Right atrium auricular region (tissue), 2 donors: ENCODE measurements at regions not wholly inside any gene's neighbourhood (a gene's known extent, or its start where the extent isn't known, plus 50 kb on each side); places are given as distances from the start of the nearest gene placed in this dataset.

Experiments used
- DNase-seq: peaks from one replicate; pipeline ENCODE4 v3.0.0-alpha.2; 2019; ENCODE audit warnings: low spot score
- H3K27ac ChIP-seq, 2 donors: fragments of 200-600 bp; sonication (generic); 1 replicate in 1 of 2; 2 replicates in 1 of 2; pipeline ENCODE4 v1.5.1; 2016 to 2019
- H3K27me3 ChIP-seq, 2 donors: fragments of 200-600 bp; sonication (generic); one replicate each; pipeline versions ENCODE4 v1.5.1 to v1.6.0; 2017 to 2019
- H3K36me3 ChIP-seq: fragments of 200-600 bp; sonication (generic); one replicate; pipeline ENCODE4 v1.5.1; 2016
- H3K4me1 ChIP-seq, 2 donors: fragments of 200-600 bp; sonication (generic); one replicate each; pipeline versions ENCODE4 v1.5.1 to v1.6.0; 2017 to 2019
- H3K4me3 ChIP-seq, 2 donors: fragments of 200-600 bp; sonication (generic); 1 replicate in 1 of 2; 2 replicates in 1 of 2; pipeline ENCODE4 v1.5.1; 2017 to 2019; ENCODE audit warnings: mild to moderate bottlenecking in 1 of 2, moderate library complexity in 1 of 2
- H3K9me3 ChIP-seq, 2 donors: fragments of 200-600 bp; sonication (generic); one replicate each; pipeline ENCODE4 v1.5.1; 2019
- TF ChIP-seq, protein P1 (sequence below), 2 donors: fragments of 200-600 bp; sonication (generic); IDR thresholded peaks; one replicate each; pipeline ENCODE4 v1.5.1; 2019; ENCODE audit warnings: antibody characterized with exemption in 2 of 2

DNA sequence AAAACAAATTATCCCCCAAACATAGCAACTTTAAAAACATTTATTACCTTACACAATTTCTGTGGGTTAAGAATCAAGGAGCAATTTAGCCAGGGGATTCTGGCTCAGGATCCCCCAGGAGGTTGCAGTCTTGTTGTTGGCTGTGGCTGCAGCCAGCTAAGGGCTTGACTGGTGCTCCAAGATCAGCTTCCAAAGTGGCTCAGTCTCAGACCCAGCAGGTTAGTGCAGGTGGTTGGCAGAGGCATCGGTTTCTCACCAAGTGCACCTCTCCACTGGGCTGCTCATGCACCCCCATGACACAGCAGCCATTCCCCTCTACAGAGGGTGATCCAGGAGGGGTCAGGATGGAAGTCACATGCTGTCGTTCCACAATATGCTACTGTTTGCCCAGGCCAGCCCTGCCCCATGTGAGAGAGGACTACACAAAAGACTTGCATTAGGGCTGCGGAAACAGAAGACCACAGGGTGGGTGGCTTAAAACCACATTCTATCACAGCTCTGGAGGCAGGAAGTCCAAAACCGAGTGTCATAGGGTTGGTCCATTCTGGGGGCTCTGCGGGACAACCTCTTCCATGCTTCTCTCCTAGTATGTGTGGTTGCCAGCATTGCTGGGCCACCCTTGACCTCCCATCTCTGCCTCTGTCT lies 125.8 kb downstream of the C6orf118 start:
- DNase-seq: no peak
- Histone ChIP-seq H3K27me3 (no peaks in the 10 kb centered on the region), H3K36me3 (no peaks in the 10 kb centered on the region), H3K4me1 (no peaks in the 10 kb centered on the region), H3K27ac (peak overlapping the region in 1 of 2 donors; percentile 39), H3K4me3 (no peak overlapping the region), H3K9me3 (no peaks in the 10 kb centered on the region)
- TF ChIP-seq, protein P1, sequence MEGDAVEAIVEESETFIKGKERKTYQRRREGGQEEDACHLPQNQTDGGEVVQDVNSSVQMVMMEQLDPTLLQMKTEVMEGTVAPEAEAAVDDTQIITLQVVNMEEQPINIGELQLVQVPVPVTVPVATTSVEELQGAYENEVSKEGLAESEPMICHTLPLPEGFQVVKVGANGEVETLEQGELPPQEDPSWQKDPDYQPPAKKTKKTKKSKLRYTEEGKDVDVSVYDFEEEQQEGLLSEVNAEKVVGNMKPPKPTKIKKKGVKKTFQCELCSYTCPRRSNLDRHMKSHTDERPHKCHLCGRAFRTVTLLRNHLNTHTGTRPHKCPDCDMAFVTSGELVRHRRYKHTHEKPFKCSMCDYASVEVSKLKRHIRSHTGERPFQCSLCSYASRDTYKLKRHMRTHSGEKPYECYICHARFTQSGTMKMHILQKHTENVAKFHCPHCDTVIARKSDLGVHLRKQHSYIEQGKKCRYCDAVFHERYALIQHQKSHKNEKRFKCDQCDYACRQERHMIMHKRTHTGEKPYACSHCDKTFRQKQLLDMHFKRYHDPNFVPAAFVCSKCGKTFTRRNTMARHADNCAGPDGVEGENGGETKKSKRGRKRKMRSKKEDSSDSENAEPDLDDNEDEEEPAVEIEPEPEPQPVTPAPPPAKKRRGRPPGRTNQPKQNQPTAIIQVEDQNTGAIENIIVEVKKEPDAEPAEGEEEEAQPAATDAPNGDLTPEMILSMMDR (IDR thresholded peaks at IDR 0.05): no peak

DNA sequence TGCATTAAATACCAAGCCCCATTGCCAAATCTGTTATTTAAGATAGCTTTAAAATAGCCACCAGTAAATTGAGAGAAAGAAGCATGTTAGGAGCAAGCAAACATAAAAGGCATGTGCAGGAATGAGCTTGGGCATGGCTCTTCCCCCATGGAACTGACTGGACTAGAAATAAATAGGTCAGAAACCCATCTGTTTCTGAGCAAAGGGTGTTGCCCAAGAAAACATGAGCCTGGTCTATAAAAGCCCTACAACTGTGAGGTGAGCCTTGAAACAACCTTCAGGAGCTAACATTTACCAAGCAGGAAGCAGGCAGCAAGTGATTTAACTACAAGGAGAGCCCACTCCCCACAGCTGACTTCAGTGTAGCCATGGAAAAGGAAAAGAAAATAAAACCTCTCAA lies 126.3 kb downstream of the C6orf118 start:
- TF ChIP-seq, protein P1 (IDR thresholded peaks at IDR 0.05): no peak
- H3K36me3 ChIP-seq: no peaks in the 10 kb centered on the region
- no peak overlapping the region for H3K4me3 ChIP-seq
- no peaks in the 10 kb centered on the region for H3K9me3 ChIP-seq
- DNase-seq: no peak
- H3K27ac ChIP-seq: no peak overlapping the region
- no peaks in the 10 kb centered on the region for H3K27me3 ChIP-seq
- no peaks in the 10 kb centered on the region for H3K4me1 ChIP-seq

- Histone ChIP-seq H3K4me3 (no peak overlapping the region), H3K9me3 (no peaks in the 10 kb centered on the region), H3K4me1 (no peaks in the 10 kb centered on the region), H3K27ac (no peak overlapping the region), H3K36me3 (no peaks in the 10 kb centered on the region), H3K27me3 (no peaks in the 10 kb centered on the region)
- TF ChIP-seq, protein P1 (IDR thresholded peaks at IDR 0.05): no peak
- DNase-seq: no peak
Observed at GRCh38 chr6:165181951-165182414, 127.4 kb downstream of the C6orf118 start.

GRCh38 chr6:165178056-165178455 lies 131.3 kb downstream of the C6orf118 start:
- Histone ChIP-seq H3K36me3 (no peaks in the 10 kb centered on the region), H3K9me3 (peaks cover 0 to 4% of the 10 kb centered on the region in 2 donors), H3K4me1 (no peaks in the 10 kb centered on the region), H3K27me3 (no peaks in the 10 kb centered on the region), H3K4me3 (no peak overlapping the region), H3K27ac (no peak overlapping the region)
- no peak for DNase-seq
- TF ChIP-seq, protein P1 (IDR thresholded peaks at IDR 0.05): no peak

- Histone ChIP-seq H3K9me3 (peaks cover 0 to 4% of the 10 kb centered on the region in 2 donors), H3K27me3 (no peaks in the 10 kb centered on the region), H3K36me3 (no peaks in the 10 kb centered on the region), H3K4me1 (no peaks in the 10 kb centered on the region), H3K4me3 (no peak overlapping the region), H3K27ac (no peak overlapping the region)
- no peak for DNase-seq
- TF ChIP-seq, protein P1 (IDR thresholded peaks at IDR 0.05): no peak
Observed at GRCh38 chr6:165173484-165173883, 135.9 kb downstream of the C6orf118 start.

GRCh38 chr6:165167861-165168260 lies 141.5 kb downstream of the C6orf118 start:
- DNase-seq: no peak
- no peak overlapping the region for H3K27ac ChIP-seq
- H3K4me3 ChIP-seq: no peak overlapping the region
- H3K36me3 ChIP-seq: no peaks in the 10 kb centered on the region
- H3K9me3 ChIP-seq: no peaks in the 10 kb centered on the region
- TF ChIP-seq, protein P1 (IDR thresholded peaks at IDR 0.05): no peak
- H3K27me3 ChIP-seq: no peaks in the 10 kb centered on the region
- no peaks in the 10 kb centered on the region for H3K4me1 ChIP-seq
